HG02798 (cell line): ENCODE measurements at regions not wholly inside any gene's neighbourhood (a gene's known extent, or its start where the extent isn't known, plus 50 kb on each side); places are given as distances from the start of the nearest gene placed in this dataset.

Experiments
- ATAC-seq: cut with Tn5 transposase; IDR thresholded peaks from one replicate; pipeline ENCODE4 v1.9.1; 2021; ENCODE audit warnings: mild to moderate bottlenecking; ENCODE audit not compliant: unreplicated experiment, poor library complexity

GRCh38 chr17:63362115-63362514, 84.0 kb downstream of the CYB561 start:
- no peak for ATAC-seq

- ATAC-seq: no peak
Measured at GRCh38 chr17:63364387-63364786, 81.7 kb downstream of the CYB561 start.

DNA sequence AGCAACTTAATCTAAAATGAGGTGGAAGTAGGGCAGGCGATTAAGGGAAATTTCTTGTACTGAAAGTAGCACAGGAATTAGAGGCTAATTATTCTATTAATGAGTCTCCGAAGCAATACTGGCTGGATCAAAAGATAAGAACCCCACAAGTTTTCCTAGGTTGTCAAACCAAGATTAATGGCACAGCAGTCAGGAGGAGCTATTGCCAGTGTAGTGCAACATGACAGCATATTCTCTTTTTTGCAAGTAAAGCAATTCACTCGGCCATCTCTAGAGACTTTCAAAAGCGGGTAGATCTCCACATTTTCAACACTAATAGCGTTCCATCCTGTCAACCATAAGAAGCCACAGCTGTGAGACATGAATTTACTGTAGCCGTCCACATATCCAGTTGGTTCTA, 81.2 kb downstream of the CYB561 start:
- no peak for ATAC-seq

- no peak for ATAC-seq
Measured at GRCh38 chr17:63365366-63366240, 80.5 kb downstream of the CYB561 start.

DNA sequence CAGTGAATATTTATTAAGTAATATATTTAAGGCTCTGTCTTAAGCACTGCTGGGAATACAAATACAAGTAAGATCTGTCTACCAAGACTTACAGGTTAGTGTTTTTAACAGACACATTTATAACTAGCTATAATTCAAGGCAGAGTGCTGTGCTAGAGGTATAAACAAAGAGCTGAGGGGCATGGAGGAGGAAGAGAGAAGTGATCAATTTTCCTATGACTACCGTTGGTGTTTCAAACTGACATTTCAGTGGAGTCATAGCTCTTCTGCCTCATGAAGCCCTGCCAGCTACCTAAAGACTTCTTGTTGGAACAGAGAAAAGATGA, 79.9 kb downstream of the CYB561 start:
- no peak for ATAC-seq

DNA sequence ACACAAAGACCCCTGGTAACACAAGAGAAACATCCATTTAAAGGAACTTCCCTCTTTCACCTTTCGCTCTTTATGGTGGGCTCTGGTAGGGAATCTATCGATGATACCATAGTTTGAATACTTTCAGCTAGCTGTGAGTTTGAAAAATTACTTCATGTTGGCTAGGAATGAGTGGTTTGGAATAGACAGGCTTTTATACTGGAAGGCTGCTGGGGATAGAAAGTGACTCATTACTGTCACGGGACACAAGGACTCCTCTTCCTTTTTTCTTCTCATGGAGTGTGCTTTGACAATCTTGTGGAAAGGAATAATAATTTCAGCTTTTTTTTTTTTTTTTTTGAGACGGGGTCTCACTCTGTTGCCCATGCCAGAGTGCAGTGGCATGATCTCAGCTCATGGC, 76.9 kb downstream of the CYB561 start:
- no peak for ATAC-seq

DNA sequence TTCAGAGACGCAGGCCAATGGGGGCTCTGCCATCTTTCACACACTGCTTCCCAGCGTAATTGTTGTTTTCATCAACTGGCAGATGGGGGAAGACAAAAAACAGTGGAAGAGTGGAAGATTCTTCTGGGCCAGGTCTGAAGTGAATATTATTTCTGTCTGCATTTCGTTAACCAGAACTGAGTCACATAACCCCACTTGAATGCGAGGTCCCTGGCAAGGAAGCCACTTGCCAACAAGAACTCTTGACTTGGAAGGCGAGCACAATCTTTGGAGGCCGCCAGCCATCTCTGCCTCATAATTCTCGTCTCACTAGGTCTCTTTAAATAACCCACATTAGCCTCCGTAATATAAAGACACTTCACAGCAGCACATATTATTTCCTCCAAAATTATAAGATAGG, 75.4 kb downstream of the CYB561 start:
- no peak for ATAC-seq

GRCh38 chr17:63376949-63377348, 69.2 kb downstream of the CYB561 start:
- no peak for ATAC-seq

DNA sequence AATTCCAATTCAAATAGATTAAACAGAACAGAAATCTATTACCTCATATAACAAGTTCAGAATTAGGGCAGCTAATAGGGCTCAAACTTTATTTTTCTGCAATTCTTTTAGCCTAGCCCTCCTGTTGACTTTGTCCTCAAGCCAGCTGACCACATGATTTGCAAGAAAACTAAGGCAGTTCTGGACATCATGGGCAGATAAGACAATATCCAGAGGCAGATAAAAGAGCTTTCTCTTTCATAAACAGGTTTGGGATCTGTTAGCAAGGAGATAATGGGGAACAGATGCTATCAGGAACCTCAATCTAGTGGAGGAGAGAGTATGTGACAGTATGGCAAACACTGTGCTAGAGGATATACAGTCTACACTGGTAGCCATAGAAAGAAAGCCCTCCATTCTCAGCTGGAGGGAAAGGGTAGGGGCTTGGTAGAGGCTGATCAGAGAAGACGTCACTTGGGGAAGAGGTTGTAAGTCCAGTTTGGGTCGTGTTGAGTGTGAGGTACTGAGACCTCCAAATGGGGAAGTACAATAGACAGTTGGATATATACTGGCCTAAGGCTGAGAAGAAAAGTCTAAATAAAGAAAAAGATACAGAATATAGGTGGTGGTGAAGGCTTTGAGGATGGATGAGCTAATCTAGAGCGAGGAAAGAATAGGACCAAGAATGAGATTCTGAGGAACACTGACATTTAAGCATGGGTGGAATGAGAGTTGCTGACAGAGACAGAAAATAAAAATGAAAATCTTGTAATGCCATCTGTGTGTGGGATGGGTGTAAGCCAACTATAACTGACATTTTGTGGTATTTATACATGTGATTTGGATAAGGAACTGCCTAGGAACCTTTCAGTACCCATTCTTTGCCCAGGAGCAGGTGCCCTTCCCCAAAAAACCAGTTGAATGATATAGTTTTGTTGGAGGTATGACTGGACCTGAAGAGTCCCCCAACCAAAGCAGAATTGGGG, 67.4 kb downstream of the CYB561 start:
- no peak for ATAC-seq

DNA sequence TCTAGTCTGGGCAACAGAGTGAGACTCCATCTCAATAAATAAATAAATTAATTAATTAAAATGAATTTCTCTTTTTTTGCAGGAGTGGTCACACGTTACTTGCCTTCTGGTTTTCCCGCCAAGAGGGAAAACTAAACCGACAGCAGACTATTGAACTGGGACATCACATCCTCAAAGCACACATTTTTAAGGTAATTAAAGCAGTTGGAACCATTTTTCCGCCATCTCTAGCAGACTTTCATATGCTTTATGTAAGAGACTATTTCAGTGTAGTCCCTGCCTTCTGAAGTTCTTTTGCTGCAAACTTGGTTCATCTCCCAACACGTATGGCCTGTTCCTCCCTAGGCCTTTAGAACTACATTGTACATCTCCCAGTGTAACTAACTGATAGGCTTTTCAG, 66.5 kb downstream of the CYB561 start:
- no peak for ATAC-seq

DNA sequence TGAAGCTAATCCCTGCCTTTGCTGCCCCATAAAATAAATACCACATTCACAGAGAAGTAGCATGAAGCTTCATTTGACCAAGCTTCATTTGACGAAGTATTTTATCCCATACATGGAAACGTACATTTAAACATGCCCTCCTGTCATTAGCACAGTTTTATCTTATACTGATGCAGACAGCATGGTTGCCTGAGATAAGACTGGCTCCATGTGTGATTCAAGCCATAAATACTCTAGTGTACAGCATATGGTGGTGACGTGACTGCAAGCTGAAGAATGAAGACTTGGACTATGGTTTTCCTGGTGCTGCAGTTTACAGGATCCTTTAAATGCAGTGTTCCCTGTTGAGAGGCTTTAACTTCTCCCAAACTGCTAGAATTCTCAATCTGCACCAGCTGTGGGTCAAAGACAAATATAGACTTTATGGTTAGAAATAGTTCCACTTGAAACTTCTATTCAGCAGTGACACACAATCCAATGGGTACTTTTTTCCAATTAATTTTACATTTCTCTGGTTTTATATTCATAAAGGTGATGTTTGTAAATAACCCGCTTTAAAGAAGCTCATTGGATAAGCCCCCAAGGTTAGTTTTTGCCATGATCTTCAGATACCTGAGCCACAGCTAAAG, 64.9 kb downstream of the CYB561 start:
- no peak for ATAC-seq

- ATAC-seq: no peak
Measured at GRCh38 chr17:63382136-63382535, 64.0 kb downstream of the CYB561 start.
